ENCODE measurements at regions not wholly inside any gene's neighbourhood (a gene's known extent, or its start where the extent isn't known, plus 50 kb on each side); places are given as distances from the start of the nearest gene placed in this dataset.

DNA sequence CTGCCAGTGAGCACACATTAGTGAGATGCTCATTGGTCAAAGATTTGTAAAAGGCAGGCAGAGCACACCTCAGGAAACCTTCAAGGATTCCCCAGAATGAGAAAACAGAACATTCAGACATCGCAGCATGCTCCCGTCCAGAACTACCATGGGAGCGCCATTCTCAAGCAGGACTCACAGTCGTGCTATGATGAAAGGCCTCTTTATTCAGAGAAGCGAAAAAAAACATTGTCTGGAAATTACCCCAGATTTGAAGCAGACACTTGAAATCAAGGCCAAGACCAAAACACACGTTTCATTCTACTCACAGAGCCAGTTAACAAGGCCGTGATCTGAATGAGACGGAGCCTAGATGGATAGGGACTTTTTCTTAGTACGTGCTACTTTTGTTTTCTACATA lies 961.8 kb upstream of the TENM3 start:
- no peak for DNase-seq

DNA sequence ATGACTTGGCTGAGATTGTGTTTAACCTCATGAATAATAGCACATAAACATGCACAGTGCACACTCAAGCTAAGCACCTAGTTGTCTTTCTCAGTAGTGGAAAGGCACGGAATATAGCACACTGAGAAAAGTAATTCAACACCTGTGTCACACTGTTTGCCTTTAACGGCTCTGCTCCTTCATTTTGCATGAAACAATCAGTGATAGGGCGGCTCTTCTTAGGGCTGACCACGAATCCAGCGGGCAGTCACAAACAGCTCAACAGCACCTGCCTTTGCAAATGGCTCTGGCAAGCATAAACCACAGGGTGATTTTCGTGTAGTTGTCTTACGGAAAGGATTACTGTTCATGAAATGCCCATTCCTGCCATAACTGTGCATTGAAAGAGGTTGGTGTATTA lies 954.0 kb upstream of the TENM3 start:
- DNase-seq: no peak

- DNase-seq: no peak
Measured at GRCh38 chr4:181291615-181292014, 951.6 kb upstream of the TENM3 start.

- no peak for DNase-seq
Measured at GRCh38 chr4:181293014-181293413, 950.2 kb upstream of the TENM3 start.

- DNase-seq: no peak
Measured at GRCh38 chr4:181293541-181293940, 949.7 kb upstream of the TENM3 start.

DNA sequence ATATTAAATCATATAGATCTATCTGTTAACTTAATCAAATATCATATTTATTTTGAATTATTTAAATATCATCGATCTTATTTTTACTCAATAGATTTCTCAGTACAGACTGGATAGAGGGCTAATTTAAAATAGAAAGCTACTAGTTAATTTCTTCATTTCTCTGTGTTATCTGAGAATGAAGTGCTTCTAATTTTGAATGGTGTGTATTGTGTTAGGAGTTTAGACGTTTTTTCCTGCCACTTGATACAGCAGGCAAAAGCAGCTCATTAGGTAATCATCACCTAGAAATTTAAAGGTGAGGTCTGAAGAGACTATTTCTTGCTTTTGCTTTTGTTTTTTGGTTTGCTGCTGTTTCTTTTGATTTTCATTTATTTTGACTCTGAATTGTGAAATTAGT lies 948.8 kb upstream of the TENM3 start:
- no peak for DNase-seq

DNA sequence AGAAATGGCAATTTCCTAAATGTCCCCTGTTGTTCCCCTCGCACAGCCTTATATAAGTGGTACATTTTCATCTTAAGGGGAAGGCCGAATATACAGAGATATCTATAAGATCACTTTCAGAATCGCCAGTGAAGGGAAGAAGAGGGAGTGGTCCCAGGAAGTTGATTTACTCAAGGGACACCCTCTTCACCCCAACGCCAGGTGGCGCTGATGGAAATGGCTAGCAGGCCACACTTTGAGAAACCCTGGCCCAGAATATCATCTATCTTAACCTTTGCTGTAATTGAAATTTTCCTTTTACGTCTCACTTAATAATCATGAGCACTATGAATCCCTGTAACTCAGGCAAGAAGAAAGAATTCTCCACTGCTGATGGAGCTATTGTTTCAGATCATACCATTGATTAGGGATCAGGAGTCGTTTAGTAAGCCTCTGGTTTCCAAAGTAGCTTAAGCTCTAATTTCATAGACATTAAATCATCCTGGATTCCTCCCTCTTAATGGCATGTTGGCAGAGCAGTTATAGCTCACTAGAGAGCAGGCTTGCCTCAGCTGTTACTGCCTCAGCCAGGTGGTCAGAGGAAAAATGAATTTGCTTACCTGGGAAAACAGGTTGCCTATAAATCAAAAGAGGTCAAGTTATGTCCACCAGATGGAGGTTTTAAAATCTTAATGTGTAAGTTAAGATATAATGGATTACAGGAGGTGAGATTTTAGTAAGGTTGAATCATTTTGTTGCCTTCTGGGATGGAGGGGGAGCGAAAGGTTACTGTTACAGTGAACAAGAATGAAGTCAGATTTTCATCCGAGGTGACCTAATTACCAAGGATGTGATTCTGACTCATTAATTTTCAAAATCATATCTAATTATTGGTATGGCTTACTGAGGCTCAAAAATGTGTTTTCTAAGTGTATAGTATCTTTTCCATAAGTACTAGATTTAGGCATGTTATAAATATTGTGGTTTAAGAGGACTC lies 941.2 kb upstream of the TENM3 start:
- no peak for DNase-seq

GRCh38 chr4:181307824-181308223 lies 935.4 kb upstream of the TENM3 start:
- DNase-seq: no peak

GRCh38 chr4:181308476-181309312 lies 934.5 kb upstream of the TENM3 start:
- DNase-seq: no peak

GRCh38 chr4:181312066-181312465 lies 931.1 kb upstream of the TENM3 start:
- no peak for DNase-seq

GRCh38 chr4:181319629-181320028 lies 923.6 kb upstream of the TENM3 start:
- no peak for DNase-seq

- DNase-seq: no peak
Measured at GRCh38 chr4:181323061-181323460, 920.1 kb upstream of the TENM3 start.

GRCh38 chr4:181330654-181331201 lies 912.5 kb upstream of the TENM3 start:
- no peak for DNase-seq

DNA sequence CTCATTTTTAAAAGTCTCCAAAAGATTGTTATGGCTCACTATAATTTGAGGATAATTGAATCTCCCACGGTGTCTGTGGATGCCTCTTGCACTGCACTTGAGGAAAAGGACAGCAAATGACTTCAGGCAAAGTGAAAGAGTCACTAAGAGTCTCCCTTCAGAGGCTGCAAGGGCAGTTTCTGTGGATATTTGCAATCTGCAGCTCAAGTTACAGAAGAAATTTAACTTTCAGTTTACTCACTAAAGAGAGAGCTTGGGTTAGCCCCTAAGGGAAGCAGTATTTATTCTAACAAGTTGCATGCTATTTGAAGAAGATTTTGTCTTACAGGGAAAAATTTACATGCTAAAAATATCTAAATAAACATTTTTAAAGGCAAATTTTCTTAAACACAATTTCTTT lies 912.0 kb upstream of the TENM3 start:
- no peak for DNase-seq

DNA sequence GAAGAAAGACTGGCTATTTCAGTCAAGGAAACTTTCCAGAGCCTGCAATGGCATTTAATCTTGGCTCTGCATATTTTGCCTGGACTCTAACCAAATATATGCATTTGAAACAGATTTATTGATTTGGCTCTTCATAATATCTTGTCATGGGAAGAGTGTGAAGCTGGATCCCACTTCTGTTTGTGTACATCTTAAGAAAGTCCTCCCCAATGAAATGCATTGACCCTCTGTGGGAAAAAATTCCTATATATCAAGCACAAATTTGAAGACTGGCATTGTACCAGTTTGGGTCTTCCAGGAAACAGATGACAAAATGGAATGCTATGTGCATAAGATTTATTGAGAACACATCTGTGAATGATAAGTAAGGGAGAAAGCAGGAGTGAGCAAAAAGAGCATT lies 897.3 kb upstream of the TENM3 start:
- DNase-seq: no peak

DNA sequence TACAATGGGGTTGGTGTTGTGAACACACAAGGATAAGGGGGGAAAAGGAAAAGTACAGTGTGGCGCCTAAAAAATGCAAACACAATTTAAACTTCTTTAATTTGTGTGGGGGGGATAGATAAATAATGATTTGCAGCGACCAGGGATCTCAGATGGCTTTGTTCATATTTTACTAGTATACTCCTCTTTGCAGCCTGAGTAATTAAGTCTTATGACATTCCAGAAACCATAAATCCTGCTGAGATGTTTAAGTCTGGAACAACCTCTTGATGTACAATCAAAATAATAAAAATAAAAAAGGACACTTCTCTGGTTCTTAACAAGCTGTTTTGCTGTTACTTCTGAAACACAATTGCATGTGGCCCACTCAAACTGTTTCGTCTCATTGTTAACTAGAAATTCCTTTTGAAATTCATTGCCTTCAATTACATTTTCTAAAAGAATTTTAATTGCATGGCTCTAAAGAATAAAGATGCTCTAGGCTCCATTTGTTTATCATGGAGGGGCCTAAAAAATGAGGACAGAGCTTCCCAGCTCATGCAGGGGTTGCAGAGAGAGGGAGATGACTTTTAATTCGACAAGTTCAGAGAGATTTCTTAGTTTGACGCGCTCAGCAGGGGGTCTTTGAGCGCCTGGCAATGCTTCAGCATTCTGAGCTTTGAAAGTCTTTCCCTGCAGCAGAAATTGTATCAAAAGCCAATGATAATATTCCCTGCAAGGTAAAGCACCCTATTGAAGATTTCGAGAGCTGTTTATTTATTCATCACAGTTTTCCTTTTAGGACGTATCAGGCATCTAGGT lies 892.4 kb upstream of the TENM3 start:
- no peak for DNase-seq

DNA sequence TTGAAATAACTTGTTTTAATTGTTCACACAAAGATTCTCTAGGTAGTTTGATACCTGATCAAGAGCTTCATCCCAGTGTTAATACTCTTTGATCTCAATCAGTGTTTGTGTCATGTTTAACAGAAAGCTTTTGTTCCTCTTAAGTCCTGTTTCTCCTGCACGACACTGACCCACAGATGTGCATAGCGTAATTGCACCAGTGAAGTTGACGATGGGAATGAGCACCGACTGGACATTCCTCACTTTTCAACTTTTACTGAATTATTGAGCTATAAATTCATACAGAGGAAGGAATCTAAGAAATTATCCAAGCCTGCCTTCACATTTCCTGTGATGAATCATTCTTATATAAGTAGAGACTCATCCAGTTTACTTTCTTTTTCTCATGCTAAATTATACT lies 878.7 kb upstream of the TENM3 start:
- DNase-seq: no peak

DNA sequence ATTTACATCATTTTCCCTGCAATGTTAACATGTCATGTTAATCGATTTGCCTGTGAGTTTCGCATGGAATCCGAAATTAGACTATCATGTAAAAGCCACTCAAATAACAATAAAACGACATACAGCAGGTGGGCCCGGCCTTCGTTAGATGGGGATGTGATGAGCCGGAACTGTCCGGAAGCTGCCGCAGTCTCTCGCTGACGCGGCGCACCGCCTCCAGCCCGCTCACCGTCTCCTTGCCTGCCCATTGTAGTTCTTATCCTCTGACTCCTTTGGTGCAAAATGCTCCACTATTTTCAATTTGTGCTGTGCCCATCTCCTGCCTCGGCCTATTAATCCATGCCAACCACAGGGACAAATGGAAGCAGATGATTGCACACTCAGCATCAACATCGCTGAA lies 877.5 kb upstream of the TENM3 start:
- DNase-seq: no peak

- no peak for DNase-seq
Measured at GRCh38 chr4:181372014-181372413, 871.2 kb upstream of the TENM3 start.

DNA sequence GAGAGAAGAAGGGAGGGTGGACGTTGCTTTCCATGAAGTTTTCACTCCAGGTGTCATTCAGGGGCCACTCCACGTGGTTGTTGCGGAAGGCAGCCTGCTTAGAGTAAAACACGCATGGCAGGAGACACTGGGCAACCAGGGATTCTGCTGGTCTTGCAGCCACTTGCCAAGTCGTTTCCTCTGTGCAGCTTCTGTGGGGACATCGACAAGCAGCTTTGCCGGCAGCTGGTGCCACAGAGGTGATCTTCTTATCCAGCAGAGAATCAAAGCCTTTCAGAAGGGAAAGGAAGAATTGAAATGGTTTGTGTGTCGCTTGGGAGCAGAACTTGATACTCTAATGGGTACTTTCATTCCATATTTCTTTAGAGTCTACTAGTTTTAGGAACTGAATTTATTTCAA lies 867.1 kb upstream of the TENM3 start:
- no peak for DNase-seq

DNA sequence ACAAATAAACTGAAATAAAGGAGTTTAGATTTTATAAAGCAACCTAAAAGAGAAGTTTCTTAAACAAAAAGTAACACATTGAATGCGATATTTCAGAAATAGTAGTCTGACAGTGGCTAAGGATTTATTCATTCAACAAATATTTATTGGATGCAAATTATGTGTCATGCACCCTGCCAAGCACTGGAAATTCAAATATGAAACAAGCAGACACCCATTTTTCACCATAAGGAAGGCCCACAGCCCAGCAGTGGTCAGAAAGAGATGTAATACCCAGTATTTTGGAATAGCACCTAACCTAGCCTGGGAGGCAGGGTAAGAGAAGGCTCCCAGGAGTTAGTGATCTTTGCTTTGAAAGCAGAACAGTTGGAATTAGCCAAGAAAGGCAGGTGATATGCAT lies 855.1 kb upstream of the TENM3 start:
- DNase-seq: no peak

DNA sequence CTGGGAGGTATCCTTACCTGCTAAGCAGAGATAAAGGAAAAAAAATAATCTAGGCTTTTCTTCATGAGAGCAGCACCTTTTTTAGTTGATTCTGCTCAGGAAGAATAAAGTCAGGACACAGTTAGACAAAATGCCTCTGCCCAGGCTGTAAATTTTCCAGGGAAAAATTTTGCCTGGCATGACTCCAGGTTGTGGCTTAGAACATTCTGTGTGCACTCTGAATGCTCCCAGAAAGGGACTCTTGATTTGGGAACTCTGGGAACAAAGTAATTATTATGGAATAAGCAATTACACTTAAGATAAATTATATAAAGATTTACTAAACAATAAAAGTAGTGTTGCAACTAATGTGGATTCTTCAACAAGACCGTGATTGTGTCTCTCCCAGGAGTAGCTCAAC lies 826.2 kb upstream of the TENM3 start:
- DNase-seq: no peak

DNA sequence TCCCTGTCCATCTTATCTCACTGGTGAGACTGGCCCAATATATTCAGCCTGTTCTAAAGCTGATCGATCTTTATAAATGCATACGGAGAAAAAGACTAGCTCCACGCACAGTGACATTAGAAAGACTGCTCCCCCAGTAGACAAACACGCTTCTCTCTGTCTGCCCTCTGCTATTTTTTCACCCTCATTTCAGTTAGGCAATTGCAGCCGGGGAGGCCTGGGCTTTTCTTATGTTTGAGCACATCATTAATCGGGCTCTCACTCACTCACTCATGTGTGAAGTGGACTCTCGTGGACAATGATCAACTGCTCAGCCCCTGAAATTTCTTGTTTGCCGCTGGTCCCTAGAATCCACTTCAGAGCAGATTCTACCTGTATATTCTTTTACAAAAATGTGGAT lies 824.7 kb upstream of the TENM3 start:
- DNase-seq: no peak

All from amniotic stem cell (primary cell).